ENCODE measurements at regions not wholly inside any gene's neighbourhood (a gene's known extent, or its start where the extent isn't known, plus 50 kb on each side); places are given as distances from the start of the nearest gene placed in this dataset.

GRCh38 chr6:93045156-93045555 lies 374.2 kb downstream of the EPHA7 start:
- no peak for DNase-seq
- no peak overlapping the region for H4K8ac ChIP-seq (replicated peaks; ENCODE audit: insufficient read length, low read depth, low read length)
- Mint-ChIP-seq H3K4me3 (no peak overlapping the region), H3K27me3 (ENCODE audit: low read depth) (no peaks in the 10 kb centered on the region), H3K4me1 (peaks cover 38 to 51% of the 10 kb centered on the region in 2 experiments), H3K36me3 (ENCODE audit: insufficient read depth in 1 of 3, low read depth in 3 of 3) (no peaks in the 10 kb centered on the region), H3K9me3 (no peaks in the 10 kb centered on the region), H3K27ac (no peak overlapping the region; a peak in 1 of 7 replicates)
- H3K9me3 ChIP-seq (ENCODE audit: control insufficient read depth, low read depth, low read length): no peaks in the 10 kb centered on the region
- no peak overlapping the region for H2BK15ac ChIP-seq (ENCODE audit: low read depth, low read length)
- no peaks in the 10 kb centered on the region for H3K23me2 ChIP-seq (ENCODE audit: insufficient read length, low read depth, low read length, poor library complexity, severe bottlenecking)
- no peak overlapping the region for H3K56ac ChIP-seq (ENCODE audit: insufficient read length, low read depth, low read length)
- H3K27ac ChIP-seq (ENCODE audit: insufficient read length, low read depth, low read length): no peak overlapping the region
- no peak overlapping the region for H4K5ac ChIP-seq (ENCODE audit: insufficient read length, low read depth, low read length)
- no peak overlapping the region for H3K23ac ChIP-seq (ENCODE audit: insufficient read length, low read depth, low read length)
- no peaks in the 10 kb centered on the region for H3K79me2 ChIP-seq (ENCODE audit: insufficient read depth, low read length)
- no peaks in the 10 kb centered on the region for H3K79me1 ChIP-seq (ENCODE audit: insufficient read depth, low read depth, low read length, poor library complexity, severe bottlenecking)
- H3T11ph ChIP-seq (ENCODE audit: low read length): no peak overlapping the region
- no peak overlapping the region for H2AFZ ChIP-seq (ENCODE audit: low read length)
- no peak overlapping the region for H2AK5ac ChIP-seq (ENCODE audit: insufficient read length, low read length)
- H4K91ac ChIP-seq (ENCODE audit: insufficient read length, low read depth, low read length): no peak overlapping the region
- no peak overlapping the region for H2BK20ac ChIP-seq (ENCODE audit: low read depth, low read length, poor library complexity, severe bottlenecking)
- no peak overlapping the region for H3K4me2 ChIP-seq (ENCODE audit: insufficient read depth, insufficient read length, low read length)
- H2BK12ac ChIP-seq (ENCODE audit: insufficient read length, low read depth, low read length): no peak overlapping the region
- H2BK5ac ChIP-seq (ENCODE audit: insufficient read length, low read length): no peak overlapping the region
- WGBS (ENCODE audit: extremely low coverage, insufficient read length, low lambda C conversion rate): no CpG with 5 or more reads among the region's 1 CpG
- no peaks in the 10 kb centered on the region for H3K27me3 ChIP-seq (ENCODE audit: insufficient read depth, low read length)
- H3K4ac ChIP-seq (ENCODE audit: low read depth, low read length): no peak overlapping the region
- H3K18ac ChIP-seq (ENCODE audit: insufficient read length, low read depth, low read length): no peak overlapping the region
- H3K14ac ChIP-seq (ENCODE audit: insufficient read depth, low read length): no peak overlapping the region
- no peak overlapping the region for H2BK120ac ChIP-seq (ENCODE audit: low read depth, low read length, poor library complexity, severe bottlenecking)
- TF ChIP-seq CTCF (conservative IDR thresholded peaks at IDR 0.05): no peak
- no peaks in the 10 kb centered on the region for H4K20me1 ChIP-seq (ENCODE audit: control insufficient read depth, insufficient read depth, insufficient read length)
- no peaks in the 10 kb centered on the region; the same call in 1 of the 2 replicates for H3K4me1 ChIP-seq (ENCODE audit: insufficient read depth, low read length)
- no peak overlapping the region for H3K9ac ChIP-seq (ENCODE audit: extremely low read depth, insufficient read length, low read length)

All from H9 (cell line).